IMR-90 (cell line): ENCODE measurements at regions not wholly inside any gene's neighbourhood (a gene's known extent, or its start where the extent isn't known, plus 50 kb on each side); places are given as distances from the start of the nearest gene placed in this dataset.

Experiments
- ATAC-seq: fragments of 200-7000 bp; cut with Tn5 transposase; 2 replicates; pipeline ENCODE4 v1.9.1; 2020; ENCODE audit warnings: low read depth, mild to moderate bottlenecking, moderate library complexity
- BruUV-seq: library from RNA; stranded (reverse); fragments of 400-500 nt; replicated peaks from 2 replicates; lab custom pipeline; 2021; lab: Mats Ljungman, UMichigan
- CTCF ChIA-PET: fragments of 300-600 bp; formaldehyde crosslinking; extraction: SDS; loops from one replicate; lab custom pipeline; 2021; ENCODE audit warnings: antibody characterized with exemption; lab: Yijun Ruan, JAX
- POLR2A ChIA-PET: fragments of 300-600 bp; sonication (Branson Sonifier 250); formaldehyde crosslinking; loops from one replicate; lab custom pipeline; 2022; ENCODE audit warnings: antibody characterized with exemption; ENCODE audit not compliant: unreplicated experiment; lab: Charles Lee
- DNase-seq: peaks from one replicate; pipeline ENCODE4 v3.0.0; 2013
- H2AFZ ChIP-seq: replicated peaks from 2 replicates; pipeline ENCODE3; 2013; ENCODE audit warnings: low read length, mild to moderate bottlenecking; ENCODE audit not compliant: poor library complexity
- H2AK5ac ChIP-seq: 2 replicates; pipeline ENCODE4 v1.6.1; 2013; ENCODE audit warnings: low read depth, low read length, inconsistent platforms
- H2AK9ac ChIP-seq: replicated peaks from 2 replicates; pipeline ENCODE3; 2013; ENCODE audit warnings: mild to moderate bottlenecking, low read depth, low read length, moderate library complexity; ENCODE audit not compliant: poor library complexity
- H2BK120ac ChIP-seq: 2 replicates; pipeline ENCODE4 v1.6.1; 2013; ENCODE audit warnings: low read depth, low read length, inconsistent platforms
- H2BK15ac ChIP-seq: 3 replicates; pipeline ENCODE4 v1.6.1; 2013; ENCODE audit warnings: low read depth, low read length, inconsistent platforms
- H2BK20ac ChIP-seq: 2 replicates; pipeline ENCODE4 v1.6.1; 2013; ENCODE audit warnings: low read depth, mild to moderate bottlenecking, inconsistent platforms, low read length, moderate library complexity
- H2BK5ac ChIP-seq: 2 replicates; pipeline ENCODE4 v1.6.1; 2013; ENCODE audit warnings: mild to moderate bottlenecking, low read depth, low read length, inconsistent platforms; ENCODE audit not compliant: poor library complexity, severe bottlenecking
- H3K14ac ChIP-seq: replicated peaks from 2 replicates; pipeline ENCODE4 v1.6.1; 2013; ENCODE audit warnings: low read depth, low read length, inconsistent platforms
- H3K18ac ChIP-seq: 2 replicates; pipeline ENCODE4 v1.6.1; 2013; ENCODE audit warnings: low read depth, low read length, control low read depth
- H3K23ac ChIP-seq: 2 replicates; pipeline ENCODE4 v1.6.1; 2013; ENCODE audit warnings: low read depth, low read length, inconsistent platforms
- H3K27ac ChIP-seq: 2 replicates; pipeline ENCODE4 v1.5.1; 2013; ENCODE audit warnings: mild to moderate bottlenecking, control low read depth, low read length; ENCODE audit not compliant: insufficient read depth
- H3K27me3 ChIP-seq: 2 replicates; pipeline ENCODE4 v1.6.1; 2013; ENCODE audit warnings: low read length; ENCODE audit not compliant: control insufficient read depth, insufficient read depth
- H3K36me3 ChIP-seq: 2 replicates; pipeline ENCODE4 v1.6.1; 2013; ENCODE audit warnings: low read length, mixed read lengths; ENCODE audit not compliant: control insufficient read depth, insufficient read depth
- H3K4ac ChIP-seq: 2 replicates; pipeline ENCODE4 v1.6.1; 2013; ENCODE audit warnings: low read depth, low read length, inconsistent platforms
- H3K4me1 ChIP-seq: 2 replicates; pipeline ENCODE4 v1.6.1; 2013; ENCODE audit warnings: low read length, mixed read lengths; ENCODE audit not compliant: control insufficient read depth, insufficient read depth
- H3K4me2 ChIP-seq: 2 replicates; pipeline ENCODE4 v1.6.1; 2013; ENCODE audit warnings: low read depth, mild to moderate bottlenecking, control low read depth, low read length, moderate library complexity
- H3K4me3 ChIP-seq: 2 replicates; pipeline ENCODE4 v1.5.1; 2013; ENCODE audit warnings: low read depth, mild to moderate bottlenecking, control low read depth, low read length, moderate library complexity; ENCODE audit not compliant: insufficient read depth
- H3K56ac ChIP-seq: 2 replicates; pipeline ENCODE4 v1.6.1; 2013; ENCODE audit warnings: low read length, inconsistent platforms; ENCODE audit not compliant: insufficient read depth; ENCODE audit errors: extremely low read depth
- H3K79me1 ChIP-seq, 2 experiments: 2 replicates each; pipeline ENCODE4 v1.6.1; 2013; ENCODE audit warnings: low read length in 2 of 2, inconsistent platforms in 1 of 2, low read depth in 1 of 2
- H3K9ac ChIP-seq: 2 replicates; pipeline ENCODE4 v1.6.1; 2013; ENCODE audit warnings: low read depth, low read length, control low read depth
- H3K9me1 ChIP-seq: 2 replicates; pipeline ENCODE4 v1.6.1; 2013; ENCODE audit warnings: low read length, inconsistent platforms; ENCODE audit not compliant: insufficient read depth
- H3K9me3 ChIP-seq: 2 replicates; pipeline ENCODE4 v1.6.1; 2013; ENCODE audit warnings: low read length; ENCODE audit not compliant: control insufficient read depth, insufficient read depth
- H4K20me1 ChIP-seq: 2 replicates; pipeline ENCODE4 v1.6.1; 2013; ENCODE audit warnings: low read length, inconsistent platforms; ENCODE audit not compliant: insufficient read depth
- H4K5ac ChIP-seq: 2 replicates; pipeline ENCODE4 v1.6.1; 2013; ENCODE audit warnings: mild to moderate bottlenecking, low read depth, low read length, control low read depth
- H4K8ac ChIP-seq, 2 experiments: 2 replicates each; pipeline ENCODE4 v1.6.1; 2013; ENCODE audit warnings: low read depth in 2 of 2, low read length in 2 of 2, control low read depth in 1 of 2, inconsistent platforms in 1 of 2
- H4K91ac ChIP-seq: 2 replicates; pipeline ENCODE4 v1.6.1; 2013; ENCODE audit warnings: low read depth, low read length, inconsistent platforms; ENCODE audit not compliant: insufficient read depth
- CHD1 ChIP-seq: IDR thresholded peaks from 2 replicates; pipeline ENCODE4 v1.6.1; 2012; ENCODE audit warnings: low read depth, low read length, improper control_type of control experiment
- NFE2L2 ChIP-seq: fragments of 150-350 bp; IDR thresholded peaks from 2 replicates; pipeline ENCODE4 v1.6.1; 2016; ENCODE audit warnings: low read depth, mild to moderate bottlenecking, low read length
- WGBS, 2 experiments: methylation state at CpG; one replicate each; pipeline versions ENCODE4 v1.1.5 to v1.1.7; 2013; ENCODE audit warnings: missing lambda C conversion rate in 2 of 2; ENCODE audit not compliant: insufficient read length in 1 of 2; ENCODE audit errors: extremely low coverage in 2 of 2; 5-methylcytosine and 5-hydroxymethylcytosine counted together
- dilution Hi-C: fragments of 300-500 bp; cut with HindIII; formaldehyde crosslinking; loops from one replicate; pipeline ENCODE4 v1.14.3; 2018; ENCODE audit warnings: low sequenced_read_pairs; ENCODE audit not compliant: unreplicated experiment
- in situ Hi-C: fragments of 300-500 bp; cut with MboI; formaldehyde crosslinking; loops from 3 replicates; pipeline ENCODE4 v1.14.3; 2019; ENCODE audit warnings: low sequenced_read_pairs, inconsistent platforms, mixed read lengths
- intact Hi-C: fragments of 100-400 bp; cut with micrococcal nuclease; formaldehyde crosslinking; loops from 2 replicates; pipeline ENCODE4 v1.10.0; 2022

GRCh38 chr3:82222401-82222800, 461.0 kb upstream of the GBE1 start:
- in situ Hi-C loops (no loop called here), intact Hi-C loops (no loop called here), dilution Hi-C loops (no loop called here)
- ATAC-seq (no peak), DNase-seq (no peak)
- Histone ChIP-seq H3K4ac (no peak overlapping the region), H3K14ac (no peak overlapping the region), H3K18ac (no peak overlapping the region), H4K8ac (no peak overlapping the region), H2AFZ (no peak overlapping the region), H4K5ac (no peak overlapping the region), H3K56ac (no peak overlapping the region), H2BK15ac (no peak overlapping the region), H4K20me1 (no peaks in the 10 kb centered on the region), H3K79me1 (no peaks in the 10 kb centered on the region), H2BK120ac (no peak overlapping the region), H2BK5ac (no peak overlapping the region), H3K36me3 (no peaks in the 10 kb centered on the region), H3K4me2 (no peak overlapping the region), H3K23ac (no peak overlapping the region), H2AK9ac (no peak overlapping the region), H3K4me3 (no peak overlapping the region), H3K9me1 (no peaks in the 10 kb centered on the region), H3K9ac (no peak overlapping the region), H2AK5ac (no peak overlapping the region), H3K4me1 (no peaks in the 10 kb centered on the region), H4K91ac (no peak overlapping the region), H3K9me3 (peaks cover 13% of the 10 kb centered on the region; the same call in 1 of the 2 replicates), H3K27ac (no peak overlapping the region), H3K27me3 (no peaks in the 10 kb centered on the region), H2BK20ac (no peak overlapping the region)
- CTCF ChIA-PET = no interaction called here
- TF ChIP-seq CHD1 = no peak
- no peak for TF ChIP-seq NFE2L2
- POLR2A ChIA-PET = no interaction called here
- BruUV-seq = no TSS peak
- no CpG with 5 or more reads among the region's 1 CpG for WGBS, 2 experiments
